HFF-Myc (cell line): ENCODE measurements at regions not wholly inside any gene's neighbourhood (a gene's known extent, or its start where the extent isn't known, plus 50 kb on each side); places are given as distances from the start of the nearest gene placed in this dataset.

Experiments used
- DNase-seq: peaks from one replicate; pipeline ENCODE4 v3.0.0-alpha.2; 2011; ENCODE audit warnings: low read depth; ENCODE audit errors: extremely low read depth
- H3K4me3 ChIP-seq: replicated peaks from 2 replicates; pipeline ENCODE4 v1.5.1; 2011; ENCODE audit warnings: low read depth, mild to moderate bottlenecking, control low read depth, low read length
- CTCF ChIP-seq: IDR thresholded peaks from 2 replicates; pipeline ENCODE4 v1.5.1; 2012; ENCODE audit warnings: mild to moderate bottlenecking, low read depth, low read length, control low read depth; ENCODE audit errors: missing control alignments

GRCh38 chr6:28585335-28585734, 59.7 kb downstream of the GPX5 start:
- TF ChIP-seq CTCF: no peak
- H3K4me3 ChIP-seq: no peak overlapping the region
- DNase-seq: no peak

DNA sequence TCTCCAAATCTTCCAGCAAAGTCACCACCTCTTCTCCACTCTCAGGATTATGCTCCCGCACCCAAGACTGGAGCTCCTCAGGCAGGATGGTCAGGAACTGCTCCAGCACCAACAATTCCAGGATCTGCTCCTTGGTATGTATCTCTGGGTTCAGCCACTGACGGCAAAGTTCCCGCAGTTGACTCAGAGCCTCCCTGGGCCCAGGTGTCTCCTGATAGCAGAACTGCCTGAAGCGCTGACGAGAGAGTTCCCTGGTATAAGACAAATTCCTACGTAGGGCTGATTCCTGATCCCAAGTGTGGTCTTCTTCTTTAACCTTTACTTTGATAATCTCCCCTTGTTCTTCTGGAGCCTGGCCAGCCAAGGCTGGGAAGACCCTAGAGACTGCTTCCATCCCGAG, 60.6 kb downstream of the GPX5 start:
- TF ChIP-seq CTCF: no peak
- no peak for DNase-seq
- H3K4me3 ChIP-seq: peak overlapping the region; percentile 50

DNA sequence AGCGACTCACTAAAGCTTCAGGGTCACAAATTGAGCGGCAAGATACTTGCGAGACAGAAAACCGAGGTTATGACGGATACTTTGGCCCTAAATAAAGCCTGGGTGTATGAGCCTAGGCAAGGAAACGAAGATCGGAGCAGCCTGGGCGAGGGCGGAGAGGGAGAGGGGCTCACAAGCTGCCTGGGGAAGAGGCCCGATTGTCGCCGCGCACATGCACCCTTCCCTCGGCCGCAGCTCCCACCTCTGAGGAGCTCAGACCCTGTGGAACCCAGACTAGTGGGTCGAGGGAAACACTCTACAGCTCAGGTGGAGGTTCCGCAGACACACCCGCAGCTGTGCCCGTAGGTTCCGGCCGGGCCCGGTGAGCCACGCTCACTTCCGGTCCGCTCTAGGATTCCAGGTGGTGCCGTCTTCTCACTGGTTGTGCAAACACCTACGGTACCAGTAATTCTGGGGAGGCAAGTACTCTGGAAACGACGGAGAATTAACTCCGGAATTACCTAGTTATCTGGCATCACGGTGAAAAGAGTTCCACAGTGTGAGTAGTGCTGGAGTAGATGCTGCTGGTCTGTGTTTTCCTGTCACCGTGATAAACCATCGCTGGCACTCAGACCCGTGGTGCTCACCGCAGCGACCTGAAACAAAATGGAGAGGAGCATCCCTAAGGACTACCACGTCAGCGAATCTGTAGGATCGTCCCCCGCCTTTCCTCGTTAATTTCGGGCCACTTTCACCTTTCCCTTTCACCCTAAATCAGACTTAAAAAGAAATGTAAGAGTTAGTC, 61.5 kb downstream of the GPX5 start:
- peak overlapping the region; percentile 50 for H3K4me3 ChIP-seq
- DNase-seq: no peak
- no peak for TF ChIP-seq CTCF

- no peak for TF ChIP-seq CTCF
- H3K4me3 ChIP-seq: peak overlapping the region; percentile 50
- no peak for DNase-seq
These were observed 62.0 kb downstream of the GPX5 start for GRCh38 chr6:28587746-28588075.

DNA sequence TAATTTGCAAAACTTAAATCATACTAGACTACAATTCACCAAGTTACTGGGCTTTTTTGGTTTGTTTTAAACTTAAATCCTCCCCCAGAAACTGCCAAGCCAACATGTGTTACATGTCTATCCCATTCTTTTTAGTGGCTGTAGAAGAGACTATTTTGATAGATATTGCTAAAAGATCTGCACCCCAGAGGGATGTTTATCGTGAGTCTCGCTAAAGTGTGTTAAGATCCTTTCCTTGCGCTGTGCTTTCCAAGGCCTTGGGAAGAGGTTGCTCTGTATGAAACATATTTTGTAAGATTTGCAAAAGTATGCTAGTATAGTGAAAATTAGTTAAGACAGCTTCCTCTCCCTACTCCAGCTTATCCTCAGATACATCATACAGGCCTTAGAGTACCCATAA, 63.0 kb downstream of the GPX5 start:
- no peak for TF ChIP-seq CTCF
- peak overlapping the region; percentile 19 for H3K4me3 ChIP-seq
- no peak for DNase-seq

DNA sequence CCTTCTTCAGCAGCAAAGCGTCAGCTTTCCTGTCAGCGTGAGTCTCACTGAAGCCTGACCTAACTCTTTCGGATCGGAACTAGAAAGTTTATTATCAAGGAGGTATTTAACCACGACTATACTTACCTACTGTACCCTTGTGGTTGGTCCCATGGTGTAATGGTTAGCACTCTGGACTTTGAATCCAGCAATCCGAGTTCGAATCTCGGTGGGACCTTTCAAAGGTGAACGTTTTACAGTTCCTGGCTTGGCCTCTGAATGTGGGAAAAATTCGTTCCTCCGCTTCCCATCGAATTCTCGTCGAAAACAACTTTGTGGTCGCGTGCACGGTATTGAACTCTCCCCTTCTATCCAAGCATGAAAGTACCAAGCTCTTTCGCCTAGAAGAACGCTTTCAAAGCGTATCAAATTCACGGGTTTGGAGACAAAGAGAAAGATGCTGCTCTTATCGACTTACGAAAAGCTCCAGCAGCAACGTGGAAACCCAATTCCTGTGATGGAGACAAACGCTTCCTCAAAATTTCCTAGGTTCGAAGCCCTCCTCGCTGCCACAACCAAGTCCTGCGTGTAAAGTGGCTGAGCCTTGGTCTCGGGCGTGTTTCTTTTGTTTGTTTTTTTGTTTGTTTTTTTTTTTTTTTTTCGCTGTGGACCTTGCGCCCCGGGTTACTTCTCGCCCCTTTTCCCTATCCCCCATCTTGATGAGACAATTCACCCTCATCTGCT, 63.7 kb downstream of the GPX5 start:
- peak overlapping the region; percentile 34 for H3K4me3 ChIP-seq
- TF ChIP-seq CTCF: no peak
- DNase-seq: peak; percentile 97
